ENCODE measurements at regions not wholly inside any gene's neighbourhood (a gene's known extent, or its start where the extent isn't known, plus 50 kb on each side); places are given as distances from the start of the nearest gene placed in this dataset.

- intact Hi-C loops (cut with micrococcal nuclease) = no loop called here
- no peak for TF ChIP-seq CTCF (IDR thresholded peaks at IDR 0.05)
- Histone ChIP-seq H3K9me3 (ENCODE audit: control insufficient read depth, insufficient read depth, low read length) (no peaks in the 10 kb centered on the region), H3K27ac (ENCODE audit: low read length) (no peak overlapping the region), H3K36me3 (ENCODE audit: control insufficient read depth, insufficient read depth, low read length) (no peaks in the 10 kb centered on the region), H3K4me1 (ENCODE audit: control insufficient read depth, insufficient read depth, low read length) (no peaks in the 10 kb centered on the region), H3K4me3 (ENCODE audit: low read length) (no peak overlapping the region), H3K27me3 (ENCODE audit: control insufficient read depth, insufficient read depth, low read length) (no peaks in the 10 kb centered on the region)
- no peak overlapping the region for H3K4me3 Mint-ChIP-seq
- peaks cover 0 to 3% of the 10 kb centered on the region in 2 donors for H3K27me3 Mint-ChIP-seq (ENCODE audit: low read depth in 2 of 2)
- no peaks in the 10 kb centered on the region for H3K36me3 Mint-ChIP-seq
- WGBS (ENCODE audit: insufficient coverage) = 77% methylated on average over 9 of the region's 9 CpGs
- H3K9me3 Mint-ChIP-seq = peaks cover 0 to 5% of the 10 kb centered on the region in 2 donors
- no peak for ATAC-seq
- no peak for DNase-seq
- H3K27ac Mint-ChIP-seq = no peak overlapping the region
- peaks cover 6 to 13% of the 10 kb centered on the region in 2 donors for H3K4me1 Mint-ChIP-seq
These were observed 58.6 kb downstream of the BARX1 start for GRCh38 chr9:93896496-93897033.

- H3K27ac ChIP-seq (ENCODE audit: low read length) = no peak overlapping the region
- ATAC-seq (no peak), DNase-seq (no peak)
- Mint-ChIP-seq H3K9me3 (peaks cover 0 to 5% of the 10 kb centered on the region in 2 donors), H3K4me1 (peaks cover 6 to 11% of the 10 kb centered on the region in 2 donors), H3K36me3 (no peaks in the 10 kb centered on the region), H3K4me3 (no peak overlapping the region), H3K27ac (no peak overlapping the region), H3K27me3 (ENCODE audit: low read depth in 2 of 2) (peaks cover 2 to 3% of the 10 kb centered on the region in 2 donors)
- H3K27me3 ChIP-seq (ENCODE audit: control insufficient read depth, insufficient read depth, low read length) = no peaks in the 10 kb centered on the region
- H3K4me1 ChIP-seq (ENCODE audit: control insufficient read depth, insufficient read depth, low read length) = no peaks in the 10 kb centered on the region
- no peak for TF ChIP-seq CTCF (IDR thresholded peaks at IDR 0.05)
- WGBS (ENCODE audit: insufficient coverage) = 96% methylated on average over 6 of the region's 6 CpGs
- H3K9me3 ChIP-seq (ENCODE audit: control insufficient read depth, insufficient read depth, low read length) = no peaks in the 10 kb centered on the region
- intact Hi-C loops (cut with micrococcal nuclease) = no loop called here
- no peak overlapping the region for H3K4me3 ChIP-seq (ENCODE audit: low read length)
- no peaks in the 10 kb centered on the region for H3K36me3 ChIP-seq (ENCODE audit: control insufficient read depth, insufficient read depth, low read length)
These were observed 59.1 kb downstream of the BARX1 start for GRCh38 chr9:93896093-93896492.

GRCh38 chr9:93895535-93895934 lies 59.6 kb downstream of the BARX1 start:
- H3K27me3 Mint-ChIP-seq (ENCODE audit: low read depth in 2 of 2) = peaks cover 2 to 9% of the 10 kb centered on the region in 2 donors

More at GRCh38 chr9:93895535-93895934, 59.6 kb downstream of the BARX1 start:
- Histone ChIP-seq H3K36me3 (ENCODE audit: control insufficient read depth, insufficient read depth, low read length) (no peaks in the 10 kb centered on the region), H3K4me1 (ENCODE audit: control insufficient read depth, insufficient read depth, low read length) (no peaks in the 10 kb centered on the region), H3K9me3 (ENCODE audit: control insufficient read depth, insufficient read depth, low read length) (no peaks in the 10 kb centered on the region), H3K27ac (ENCODE audit: low read length) (no peak overlapping the region), H3K4me3 (ENCODE audit: low read length) (no peak overlapping the region), H3K27me3 (ENCODE audit: control insufficient read depth, insufficient read depth, low read length) (no peaks in the 10 kb centered on the region)
- Mint-ChIP-seq H3K36me3 (no peaks in the 10 kb centered on the region), H3K4me1 (peaks cover 6 to 11% of the 10 kb centered on the region in 2 donors), H3K4me3 (no peak overlapping the region), H3K27ac (no peak overlapping the region), H3K9me3 (peaks cover 0 to 5% of the 10 kb centered on the region in 2 donors)
- DNase-seq = no peak
- WGBS (ENCODE audit: insufficient coverage) = 90% methylated on average over 8 of the region's 8 CpGs
- TF ChIP-seq CTCF (IDR thresholded peaks at IDR 0.05) = no peak
- no peak for ATAC-seq
- intact Hi-C loops (cut with micrococcal nuclease) = no loop called here

Data from natural killer cell (primary cell).